ENCODE measurements at regions not wholly inside any gene's neighbourhood (a gene's known extent, or its start where the extent isn't known, plus 50 kb on each side); places are given as distances from the start of the nearest gene placed in this dataset.

- TF ChIP-seq ZBTB33 (IDR thresholded peaks at IDR 0.05) (no peak), FOXA1 (IDR thresholded peaks at IDR 0.05) (no peak), TAF1 (conservative IDR thresholded peaks at IDR 0.05) (no peak), CTCF (IDR thresholded peaks at IDR 0.05; ENCODE audit: low read depth, low read length, missing input control) (no peak), GABPA (IDR thresholded peaks at IDR 0.05 in 1 of 2, conservative IDR thresholded peaks at IDR 0.05 in 1 of 2) (no peak)
Measured at GRCh38 chr9:88682431-88682831, 147.5 kb downstream of the NXNL2 start.

Data from liver (tissue), 3 donors.